Gastrocnemius medialis (tissue), 4 donors: ENCODE measurements at regions not wholly inside any gene's neighbourhood (a gene's known extent, or its start where the extent isn't known, plus 50 kb on each side); places are given as distances from the start of the nearest gene placed in this dataset.
A peak's percentile ranks its signal among the peaks of the same experiment; 100 is the strongest.

Experiments
- ATAC-seq, 2 donors: fragments of 150-250 bp; one replicate each; pipeline ENCODE4 v1.9.1; 2016
- DNase-seq, 2 donors: peaks; one replicate each; pipeline ENCODE4 v3.0.0-alpha.2; 2019
- H3K27ac ChIP-seq, 4 donors: fragments of 200-600 bp; sonication (generic); 1 replicate in 1 of 4; 2 replicates in 3 of 4; pipeline ENCODE4 v1.5.1; 2016 to 2018; ENCODE audit warnings: mild to moderate bottlenecking in 2 of 4, moderate library complexity in 1 of 4
- H3K27me3 ChIP-seq, 3 donors: fragments of 200-600 bp; sonication (generic) in 2 of 3; 1 replicate in 1 of 3; 2 replicates in 2 of 3; pipeline versions ENCODE4 v1.5.1 to v1.6.0; 2016 to 2019; ENCODE audit warnings: mild to moderate bottlenecking in 1 of 3, moderate library complexity in 1 of 3
- H3K36me3 ChIP-seq, 2 donors: fragments of 200-600 bp; sonication (generic) in 1 of 2; one replicate each; pipeline ENCODE4 v1.5.1; 2017 to 2018
- H3K4me1 ChIP-seq, 2 donors: fragments of 200-600 bp; sonication (generic) in 1 of 2; one replicate each; pipeline ENCODE4 v1.5.1; 2016 to 2017; ENCODE audit warnings: mild to moderate bottlenecking in 2 of 2
- H3K4me3 ChIP-seq, 4 donors: fragments of 200-600 bp; sonication (generic) in 3 of 4; 1 replicate in 1 of 4; 2 replicates in 3 of 4; pipeline ENCODE4 v1.5.1; 2016 to 2019; ENCODE audit warnings: mild to moderate bottlenecking in 2 of 4
- H3K9me3 ChIP-seq, 3 donors: fragments of 200-600 bp; sonication (generic) in 2 of 3; 1 replicate in 1 of 3; 2 replicates in 2 of 3; pipeline ENCODE4 v1.5.1; 2016 to 2019
- CTCF ChIP-seq, 5 experiments: fragments of 450-650 bp in 3 of 5; fragments of 200-600 bp in 2 of 5; sonication (generic) in 2 of 5; IDR thresholded peaks in 4 of 5; conservative IDR thresholded peaks in 1 of 5; 1 replicate in 4 of 5; 2 replicates in 1 of 5; pipeline ENCODE4 v1.5.1; 2016 to 2019; ENCODE audit warnings: antibody characterized with exemption in 5 of 5, mild to moderate bottlenecking in 3 of 5, moderate library complexity in 3 of 5
- POLR2A ChIP-seq, 2 donors: fragments of 450-650 bp; IDR thresholded peaks; one replicate each; pipeline ENCODE4 v1.6.1; 2017; ENCODE audit warnings: antibody characterized with exemption in 2 of 2, mild to moderate bottlenecking in 2 of 2, moderate library complexity in 2 of 2
- in situ Hi-C, 4 donors: fragments of 200-750 bp; cut with MboI; loops; one replicate each; pipeline versions ENCODE4 v1.15.0 to v1.8.0; 2017; ENCODE audit warnings: low sequenced_read_pairs in 4 of 4
- intact Hi-C: fragments of 100-400 bp; cut with DNase I; formaldehyde crosslinking; loops from one replicate; pipeline ENCODE4 v1.15.1; 2023; ENCODE audit warnings: low total_unique reads

GRCh38 chr3:151630938-151631441 lies 102.7 kb upstream of the AADACL2 start:
- Histone ChIP-seq H3K4me1 (peaks cover 10 to 19% of the 10 kb centered on the region in 2 donors), H3K4me3 (no peak overlapping the region), H3K36me3 (no peaks in the 10 kb centered on the region), H3K9me3 (no peaks in the 10 kb centered on the region), H3K27ac (peak overlapping the region; percentile 14 to 78 (median 71)), H3K27me3 (no peaks in the 10 kb centered on the region)
- no peak for TF ChIP-seq POLR2A (IDR thresholded peaks at IDR 0.05)
- TF ChIP-seq CTCF (IDR thresholded peaks at IDR 0.05 in 4 of 5, conservative IDR thresholded peaks at IDR 0.05 in 1 of 5) = no peak
- intact Hi-C loops (loop anchor here (5.0 kb wide), 1 partner anchor 94 kb away; no protein-coding TSS in a partner anchor), in situ Hi-C loops (no loop called here)
- DNase-seq (peak in 1 of 2 donors; percentile 16), ATAC-seq (peak; percentile 98 to 99)

GRCh38 chr3:151630035-151630434 lies 103.7 kb upstream of the AADACL2 start:
- H3K36me3 ChIP-seq = no peaks in the 10 kb centered on the region
- intact Hi-C loops (loop anchor here (5.0 kb wide), 1 partner anchor 93 kb away; no protein-coding TSS in a partner anchor), in situ Hi-C loops (no loop called here)
- no peak for TF ChIP-seq CTCF (IDR thresholded peaks at IDR 0.05 in 4 of 5, conservative IDR thresholded peaks at IDR 0.05 in 1 of 5)
- TF ChIP-seq POLR2A (IDR thresholded peaks at IDR 0.05) = no peak
- H3K9me3 ChIP-seq = no peaks in the 10 kb centered on the region
- H3K27ac ChIP-seq = peak overlapping the region in 2 of 4 donors; percentile 68 to 78
- H3K27me3 ChIP-seq = no peaks in the 10 kb centered on the region
- DNase-seq = no peak
- H3K4me3 ChIP-seq = no peak overlapping the region
- ATAC-seq = no peak
- peaks cover 10 to 19% of the 10 kb centered on the region in 2 donors for H3K4me1 ChIP-seq

GRCh38 chr3:151625586-151625985 lies 108.1 kb upstream of the AADACL2 start:
- in situ Hi-C loops = no loop called here
- H3K9me3 ChIP-seq = no peaks in the 10 kb centered on the region
- intact Hi-C loops = no loop called here
- H3K36me3 ChIP-seq = no peaks in the 10 kb centered on the region
- TF ChIP-seq CTCF (IDR thresholded peaks at IDR 0.05 in 4 of 5, conservative IDR thresholded peaks at IDR 0.05 in 1 of 5) (no peak), POLR2A (IDR thresholded peaks at IDR 0.05) (no peak)
- no peak overlapping the region for H3K4me3 ChIP-seq
- H3K4me1 ChIP-seq = peaks cover 2 to 4% of the 10 kb centered on the region in 2 donors
- H3K27ac ChIP-seq = no peak overlapping the region
- no peak for ATAC-seq
- DNase-seq = no peak
- H3K27me3 ChIP-seq = no peaks in the 10 kb centered on the region

- in situ Hi-C loops = no loop called here
- TF ChIP-seq CTCF (IDR thresholded peaks at IDR 0.05 in 4 of 5, conservative IDR thresholded peaks at IDR 0.05 in 1 of 5) = no peak
- no peak for DNase-seq
Observed at GRCh38 chr3:151625086-151625485, 108.6 kb upstream of the AADACL2 start.

GRCh38 chr3:151620071-151620470 lies 113.7 kb upstream of the AADACL2 start:
- Histone ChIP-seq H3K27me3 (no peaks in the 10 kb centered on the region), H3K4me1 (no peaks in the 10 kb centered on the region), H3K36me3 (no peaks in the 10 kb centered on the region), H3K27ac (no peak overlapping the region), H3K9me3 (no peaks in the 10 kb centered on the region), H3K4me3 (no peak overlapping the region)
- ATAC-seq (no peak), DNase-seq (no peak)
- in situ Hi-C loops = no loop called here
- no peak for TF ChIP-seq CTCF (IDR thresholded peaks at IDR 0.05 in 4 of 5, conservative IDR thresholded peaks at IDR 0.05 in 1 of 5)
- no peak for TF ChIP-seq POLR2A (IDR thresholded peaks at IDR 0.05)
- intact Hi-C loops = no loop called here

More at GRCh38 chr3:151625086-151625485, 108.6 kb upstream of the AADACL2 start:
- no peak overlapping the region for H3K27ac ChIP-seq
- H3K27me3 ChIP-seq = no peaks in the 10 kb centered on the region
- no peak for ATAC-seq
- intact Hi-C loops = no loop called here
- no peak overlapping the region for H3K4me3 ChIP-seq
- H3K9me3 ChIP-seq = no peaks in the 10 kb centered on the region
- peaks cover 0 to 1% of the 10 kb centered on the region in 2 donors for H3K4me1 ChIP-seq
- H3K36me3 ChIP-seq = no peaks in the 10 kb centered on the region
